BE2C (cell line): ENCODE measurements at regions not wholly inside any gene's neighbourhood (a gene's known extent, or its start where the extent isn't known, plus 50 kb on each side); places are given as distances from the start of the nearest gene placed in this dataset.

ENCODE experiments used
- DNase-seq: peaks from one replicate; pipeline ENCODE4 v3.0.0-alpha.2; 2020
- H3K27me3 ChIP-seq: fragments of 250-450 bp; sonication (Bioruptor Pico); 2 replicates; pipeline ENCODE4 v1.5.1; 2020; ENCODE audit warnings: mild to moderate bottlenecking
- H3K36me3 ChIP-seq: fragments of 250-450 bp; sonication (Bioruptor Pico); 2 replicates; pipeline ENCODE4 v1.5.1; 2020; ENCODE audit warnings: mild to moderate bottlenecking
- H3K4me1 ChIP-seq: fragments of 250-450 bp; sonication (Bioruptor Pico); 2 replicates; pipeline ENCODE4 v1.5.1; 2020
- H3K4me3 ChIP-seq: 2 replicates; pipeline ENCODE4 v1.5.1; 2011; ENCODE audit warnings: low read depth, low read length
- H3K9me3 ChIP-seq: fragments of 250-450 bp; sonication (Bioruptor Pico); 2 replicates; pipeline ENCODE4 v1.5.1; 2020
- TF ChIP-seq, protein P1 (sequence below): IDR thresholded peaks from 2 replicates; pipeline ENCODE4 v1.5.1; 2012; ENCODE audit warnings: mild to moderate bottlenecking, low read depth, low read length

DNA sequence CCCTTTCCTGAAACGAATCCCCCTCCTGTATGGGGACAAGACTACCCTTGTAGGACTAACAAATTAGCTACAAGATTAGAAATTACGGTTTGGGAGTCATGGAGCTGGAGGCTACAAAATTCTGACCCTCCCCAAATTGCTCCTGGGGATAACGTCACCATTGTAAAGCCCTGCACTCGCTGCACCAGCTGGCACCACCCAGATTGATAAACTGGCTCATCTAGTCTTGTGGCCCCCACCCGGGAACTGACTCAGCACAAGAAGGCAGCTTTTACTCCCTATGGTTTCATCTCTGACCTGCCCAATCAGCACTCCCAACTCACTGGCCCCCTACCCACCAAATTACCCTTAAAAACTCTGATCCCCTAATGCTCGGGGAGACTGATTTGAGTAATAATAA, 150.6 kb upstream of the TSC22D1 start:
- Histone ChIP-seq H3K9me3 (no peaks in the 10 kb centered on the region), H3K4me3 (no peak overlapping the region), H3K4me1 (no peaks in the 10 kb centered on the region; the same call in 1 of the 2 replicates), H3K36me3 (no peaks in the 10 kb centered on the region), H3K27me3 (no peaks in the 10 kb centered on the region)
- TF ChIP-seq, protein P1, sequence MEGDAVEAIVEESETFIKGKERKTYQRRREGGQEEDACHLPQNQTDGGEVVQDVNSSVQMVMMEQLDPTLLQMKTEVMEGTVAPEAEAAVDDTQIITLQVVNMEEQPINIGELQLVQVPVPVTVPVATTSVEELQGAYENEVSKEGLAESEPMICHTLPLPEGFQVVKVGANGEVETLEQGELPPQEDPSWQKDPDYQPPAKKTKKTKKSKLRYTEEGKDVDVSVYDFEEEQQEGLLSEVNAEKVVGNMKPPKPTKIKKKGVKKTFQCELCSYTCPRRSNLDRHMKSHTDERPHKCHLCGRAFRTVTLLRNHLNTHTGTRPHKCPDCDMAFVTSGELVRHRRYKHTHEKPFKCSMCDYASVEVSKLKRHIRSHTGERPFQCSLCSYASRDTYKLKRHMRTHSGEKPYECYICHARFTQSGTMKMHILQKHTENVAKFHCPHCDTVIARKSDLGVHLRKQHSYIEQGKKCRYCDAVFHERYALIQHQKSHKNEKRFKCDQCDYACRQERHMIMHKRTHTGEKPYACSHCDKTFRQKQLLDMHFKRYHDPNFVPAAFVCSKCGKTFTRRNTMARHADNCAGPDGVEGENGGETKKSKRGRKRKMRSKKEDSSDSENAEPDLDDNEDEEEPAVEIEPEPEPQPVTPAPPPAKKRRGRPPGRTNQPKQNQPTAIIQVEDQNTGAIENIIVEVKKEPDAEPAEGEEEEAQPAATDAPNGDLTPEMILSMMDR, result no peak
- no peak for DNase-seq

GRCh38 chr13:44726214-44726613, 150.1 kb upstream of the TSC22D1 start:
- no peak for DNase-seq
- H3K4me3 ChIP-seq, result no peak overlapping the region
- no peaks in the 10 kb centered on the region; the same call in 1 of the 2 replicates for H3K4me1 ChIP-seq
- H3K9me3 ChIP-seq, result no peaks in the 10 kb centered on the region
- TF ChIP-seq, protein P1, result no peak
- H3K36me3 ChIP-seq, result no peaks in the 10 kb centered on the region
- H3K27me3 ChIP-seq, result no peaks in the 10 kb centered on the region

GRCh38 chr13:44719857-44720671, 143.9 kb upstream of the TSC22D1 start:
- no peak for DNase-seq
- Histone ChIP-seq H3K36me3 (no peaks in the 10 kb centered on the region), H3K4me3 (no peak overlapping the region), H3K4me1 (no peaks in the 10 kb centered on the region; the same call in none of the 2 replicates), H3K27me3 (no peaks in the 10 kb centered on the region), H3K9me3 (no peaks in the 10 kb centered on the region)
- TF ChIP-seq, protein P1, result no peak

DNA sequence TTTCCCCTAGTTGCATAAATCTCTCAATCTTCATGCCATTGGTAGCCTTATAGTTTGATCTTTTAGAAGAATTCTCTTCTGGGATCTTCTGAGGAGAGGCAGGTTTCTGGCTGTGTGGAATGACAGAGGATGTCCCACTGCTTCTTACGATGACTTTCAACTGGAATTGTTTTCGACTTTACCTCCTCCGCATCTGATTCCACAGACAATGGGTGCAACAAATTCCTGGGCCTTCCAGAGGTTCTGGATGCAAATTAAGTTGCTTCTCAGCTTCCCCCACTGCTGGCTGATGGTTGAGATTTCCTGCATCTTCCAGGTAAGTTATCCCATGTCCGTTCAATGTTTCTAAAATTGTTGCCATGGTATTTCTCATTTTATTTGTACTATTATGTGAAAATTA, 142.3 kb upstream of the TSC22D1 start:
- Histone ChIP-seq H3K4me1 (no peaks in the 10 kb centered on the region; the same call in none of the 2 replicates), H3K36me3 (no peaks in the 10 kb centered on the region), H3K9me3 (no peaks in the 10 kb centered on the region), H3K27me3 (no peaks in the 10 kb centered on the region), H3K4me3 (no peak overlapping the region)
- DNase-seq, result no peak
- TF ChIP-seq, protein P1, result no peak

DNA sequence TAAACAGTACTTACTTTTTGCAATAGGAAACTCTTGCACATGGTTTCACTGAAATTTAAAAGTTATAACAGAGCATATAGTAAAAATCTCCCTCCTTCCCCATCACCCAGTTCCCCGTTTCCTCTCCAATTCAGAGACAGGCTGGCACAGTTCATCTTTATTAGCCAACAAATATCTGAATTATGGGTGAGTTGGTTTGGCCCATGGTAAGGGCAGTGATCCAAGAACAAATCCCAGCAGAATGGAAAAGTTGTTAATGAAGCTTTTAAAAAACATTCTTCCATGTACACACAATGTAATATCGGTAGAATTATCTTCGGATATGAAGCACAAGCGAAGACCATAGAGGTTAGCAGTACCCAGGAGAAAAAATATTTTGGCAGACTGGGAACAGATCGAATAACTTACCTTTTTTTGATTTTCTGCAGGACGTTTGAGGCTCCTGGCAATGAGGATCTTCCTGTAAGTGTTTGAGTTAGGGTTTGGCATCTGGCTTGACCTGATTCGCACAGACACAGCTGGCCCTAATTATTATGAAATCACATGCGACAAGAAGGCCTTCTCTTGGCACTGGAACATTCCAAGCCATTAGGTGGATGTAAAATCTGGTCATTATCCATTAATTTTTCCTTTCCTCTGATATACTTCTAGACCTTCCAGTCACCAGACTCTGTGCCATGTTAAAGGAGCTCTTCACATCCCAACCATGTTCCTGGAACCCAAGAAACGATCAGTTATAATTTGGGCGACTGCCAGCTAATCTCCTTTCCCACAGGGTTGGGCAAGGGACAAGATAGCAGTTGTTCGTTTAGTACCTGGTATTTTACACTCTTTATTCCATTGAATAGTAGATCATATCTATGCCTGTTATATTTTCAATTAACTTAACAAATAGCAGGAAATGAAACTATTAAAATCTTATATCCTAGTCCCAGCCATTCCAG, 139.4 kb upstream of the TSC22D1 start:
- no peaks in the 10 kb centered on the region for H3K27me3 ChIP-seq
- peak; percentile 61 for DNase-seq
- no peaks in the 10 kb centered on the region; the same call in none of the 2 replicates for H3K4me1 ChIP-seq
- TF ChIP-seq, protein P1, result no peak
- H3K9me3 ChIP-seq, result no peaks in the 10 kb centered on the region
- no peak overlapping the region for H3K4me3 ChIP-seq
- H3K36me3 ChIP-seq, result no peaks in the 10 kb centered on the region
